Endothelial cell of umbilical vein (primary cell): ENCODE measurements at regions not wholly inside any gene's neighbourhood (a gene's known extent, or its start where the extent isn't known, plus 50 kb on each side); places are given as distances from the start of the nearest gene placed in this dataset.

Source experiments
- BruUV-seq: library from RNA; stranded (reverse); fragments of 400-500 nt; replicated peaks from 2 replicates; lab custom pipeline; 2021; lab: Mats Ljungman, UMichigan
- CTCF ChIA-PET: fragments of 300-600, 350-600 bp; sonication (Branson Sonifier 250); formaldehyde crosslinking; loops from one replicate; lab custom pipeline; 2021; ENCODE audit warnings: antibody characterized with exemption, inconsistent platforms; lab: Charles Lee
- POLR2A ChIA-PET: fragments of 300-600, 350-600 bp; sonication (Branson Sonifier 250); formaldehyde crosslinking; loops from one replicate; lab custom pipeline; 2021; ENCODE audit warnings: antibody characterized with exemption, inconsistent platforms; lab: Charles Lee
- DNase-seq: peaks from one replicate; pipeline ENCODE4 v3.0.0-alpha.2; 2011; ENCODE audit warnings: low read depth, low spot score
- FAIRE-seq: peaks from 2 replicates; lab custom pipeline; 2011; peaks lifted over from hg19 to GRCh38; lab: Jason Lieb, UNC
- H2AFZ ChIP-seq: 2 replicates; pipeline ENCODE4 v1.6.0; 2012; ENCODE audit warnings: low read depth, low read length, control low read depth, inconsistent platforms
- H3K27ac ChIP-seq: 2 replicates; pipeline ENCODE4 v1.5.1; 2011; ENCODE audit warnings: low read depth, mild to moderate bottlenecking, control low read depth, low read length, moderate library complexity; ENCODE audit not compliant: insufficient read depth
- H3K27me3 ChIP-seq, 2 experiments: 2 replicates each; pipeline versions ENCODE4 v1.6.0 to v1.6.1; 2011; ENCODE audit warnings: low read length in 2 of 2, mixed read lengths in 1 of 2; ENCODE audit not compliant: control insufficient read depth in 2 of 2, insufficient read depth in 2 of 2
- H3K36me3 ChIP-seq, 2 experiments: 2 replicates in 1 of 2; 3 replicates in 1 of 2; pipeline ENCODE4 v1.5.1; 2011; ENCODE audit warnings: low read length in 2 of 2, mild to moderate bottlenecking in 1 of 2, moderate library complexity in 1 of 2; ENCODE audit not compliant: control insufficient read depth in 2 of 2, insufficient read depth in 2 of 2; ENCODE audit errors: extremely low read depth in 1 of 2
- H3K4me1 ChIP-seq: 3 replicates; pipeline ENCODE4 v1.5.1; 2011; ENCODE audit warnings: mild to moderate bottlenecking, low read length; ENCODE audit not compliant: control insufficient read depth, insufficient read depth; ENCODE audit errors: extremely low read depth
- H3K4me2 ChIP-seq: 2 replicates; pipeline ENCODE4 v1.6.1; 2011; ENCODE audit warnings: low read length, control low read depth, mixed read lengths; ENCODE audit not compliant: insufficient read depth
- H3K4me3 ChIP-seq, 3 experiments: fragments of 200-600 bp in 1 of 3; sonication (generic), shearing (Covaris generic) in 1 of 3; replicated peaks in 1 of 3; 2 replicates each; pipeline ENCODE4 v1.5.1; 2011 to 2016; ENCODE audit warnings: control low read depth in 3 of 3, low read length in 3 of 3, mild to moderate bottlenecking in 2 of 3, inconsistent platforms in 1 of 3, low read depth in 1 of 3, moderate library complexity in 1 of 3; ENCODE audit not compliant: insufficient read depth in 1 of 3
- H3K79me2 ChIP-seq: 2 replicates; pipeline ENCODE4 v1.6.0; 2012; ENCODE audit warnings: low read length, inconsistent platforms; ENCODE audit not compliant: control insufficient read depth, insufficient read depth
- H3K9ac ChIP-seq: replicated peaks from 2 replicates; pipeline ENCODE3; 2011; ENCODE audit warnings: low read length, control low read depth; ENCODE audit not compliant: insufficient read depth; ENCODE audit errors: extremely low read depth
- H3K9me1 ChIP-seq: replicated peaks from 3 replicates; pipeline ENCODE4 v1.6.0; 2011; ENCODE audit warnings: mild to moderate bottlenecking, low read length; ENCODE audit not compliant: control insufficient read depth, insufficient read depth; ENCODE audit errors: extremely low read depth
- H3K9me3 ChIP-seq: replicated peaks from 2 replicates; pipeline ENCODE4 v1.5.1; 2012; ENCODE audit warnings: low read length, inconsistent platforms; ENCODE audit not compliant: control insufficient read depth, insufficient read depth
- H4K20me1 ChIP-seq: replicated peaks from 2 replicates; pipeline ENCODE3; 2011; ENCODE audit warnings: mild to moderate bottlenecking, low read length; ENCODE audit not compliant: control insufficient read depth, insufficient read depth; ENCODE audit errors: extremely low read depth
- CTCF ChIP-seq, 2 donors: IDR thresholded peaks; 1 replicate in 1 of 2; 2 replicates in 1 of 2; pipeline ENCODE4 v1.5.1; 2011; ENCODE audit warnings: low read length in 2 of 2, mild to moderate bottlenecking in 2 of 2, moderate library complexity in 2 of 2, control low read depth in 1 of 2, inconsistent platforms in 1 of 2, low read depth in 1 of 2; ENCODE audit not compliant: insufficient read depth in 1 of 2; ENCODE audit errors: extremely low read depth in 1 of 2
- EZH2 ChIP-seq: IDR thresholded peaks from 2 replicates; pipeline ENCODE4 v1.6.1; 2012; ENCODE audit warnings: borderline replicate concordance, low read depth, mild to moderate bottlenecking, moderate library complexity, low read length, inconsistent platforms; ENCODE audit not compliant: severe bottlenecking
- FOS ChIP-seq: IDR thresholded peaks from 2 replicates; pipeline ENCODE4 v1.6.1; 2011; ENCODE audit warnings: mild to moderate bottlenecking, low read length, moderate library complexity, borderline replicate concordance; ENCODE audit not compliant: insufficient read depth
- GATA2 ChIP-seq: IDR thresholded peaks from 2 replicates; pipeline ENCODE4 v1.7.0; 2011; ENCODE audit warnings: low read depth, mild to moderate bottlenecking, moderate library complexity, mixed read lengths, low read length; ENCODE audit not compliant: insufficient read length, insufficient read depth
- JUN ChIP-seq: IDR thresholded peaks from 2 replicates; pipeline ENCODE4 v1.6.1; 2011; ENCODE audit warnings: borderline replicate concordance, low read depth; ENCODE audit not compliant: insufficient read length, insufficient read depth
- MYC ChIP-seq: IDR thresholded peaks from one replicate; pipeline ENCODE4 v1.6.1; 2011; ENCODE audit warnings: mild to moderate bottlenecking, low read depth, low read length
- POLR2A ChIP-seq: IDR thresholded peaks from 2 replicates; pipeline ENCODE4 v1.6.1; 2012; ENCODE audit warnings: low read depth, mild to moderate bottlenecking, control low read depth, low read length
- POLR2AphosphoS5 ChIP-seq: IDR thresholded peaks from 2 replicates; pipeline ENCODE4 v1.6.1; 2012; ENCODE audit warnings: low read depth, mild to moderate bottlenecking, control low read depth, low read length, moderate library complexity; ENCODE audit not compliant: insufficient read depth
- dilution Hi-C: fragments of 300-500 bp; cut with MboI; formaldehyde crosslinking; loops from one replicate; pipeline ENCODE4 v1.15.0; 2019; ENCODE audit warnings: low sequenced_read_pairs; ENCODE audit not compliant: extremely low pct_ligation_motif_present
- intact Hi-C: fragments of 100-400 bp; cut with micrococcal nuclease; formaldehyde crosslinking; loops from one replicate; pipeline ENCODE4 v1.10.0; 2022
- TF ChIP-seq, protein P1 (sequence below): IDR thresholded peaks from 2 replicates; pipeline ENCODE4 v1.6.1; 2011; ENCODE audit not compliant: insufficient read depth, insufficient read length

GRCh38 chr6:108734271-108734922 lies 113.8 kb upstream of the ARMC2 start:
- CTCF ChIA-PET: no interaction called here
- intact Hi-C loops: no loop called here
- Histone ChIP-seq H3K4me2 (no peak overlapping the region), H4K20me1 (no peaks in the 10 kb centered on the region), H3K79me2 (no peaks in the 10 kb centered on the region), H3K9me3 (no peaks in the 10 kb centered on the region), H3K36me3 (no peaks in the 10 kb centered on the region), H3K9me1 (no peaks in the 10 kb centered on the region), H3K27ac (no peak overlapping the region), H3K9ac (no peak overlapping the region), H3K4me1 (peaks cover 30% of the 10 kb centered on the region), H3K27me3 (peaks cover 0 to 3% of the 10 kb centered on the region in 2 experiments), H2AFZ (no peak overlapping the region), H3K4me3 (no peak overlapping the region)
- BruUV-seq: no TSS peak
- dilution Hi-C loops: no loop called here
- DNase-seq: no peak
- POLR2A ChIA-PET: no interaction called here
- no peak for FAIRE-seq
- TF ChIP-seq EZH2: no peak
- TF ChIP-seq CTCF (IDR thresholded peaks at IDR 0.05; ENCODE audit: extremely low read depth in 1 of 2, insufficient read depth in 1 of 2, low read depth in 1 of 2, low read length in 2 of 2): no peak
- TF ChIP-seq GATA2: no peak
- no peak for TF ChIP-seq POLR2A
- TF ChIP-seq POLR2AphosphoS5: no peak
- no peak for TF ChIP-seq MYC
- TF ChIP-seq, protein P1, sequence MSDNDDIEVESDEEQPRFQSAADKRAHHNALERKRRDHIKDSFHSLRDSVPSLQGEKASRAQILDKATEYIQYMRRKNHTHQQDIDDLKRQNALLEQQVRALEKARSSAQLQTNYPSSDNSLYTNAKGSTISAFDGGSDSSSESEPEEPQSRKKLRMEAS: no peak
- no peak for TF ChIP-seq JUN
- no peak for TF ChIP-seq FOS
